ENCODE measurements at regions not wholly inside any gene's neighbourhood (a gene's known extent, or its start where the extent isn't known, plus 50 kb on each side); places are given as distances from the start of the nearest gene placed in this dataset.
"Not testable (repeated sequence)": the region's sequence is repeated elsewhere in the genome, so short reads cannot be mapped to it uniquely, and the experiment has no call there.

DNA sequence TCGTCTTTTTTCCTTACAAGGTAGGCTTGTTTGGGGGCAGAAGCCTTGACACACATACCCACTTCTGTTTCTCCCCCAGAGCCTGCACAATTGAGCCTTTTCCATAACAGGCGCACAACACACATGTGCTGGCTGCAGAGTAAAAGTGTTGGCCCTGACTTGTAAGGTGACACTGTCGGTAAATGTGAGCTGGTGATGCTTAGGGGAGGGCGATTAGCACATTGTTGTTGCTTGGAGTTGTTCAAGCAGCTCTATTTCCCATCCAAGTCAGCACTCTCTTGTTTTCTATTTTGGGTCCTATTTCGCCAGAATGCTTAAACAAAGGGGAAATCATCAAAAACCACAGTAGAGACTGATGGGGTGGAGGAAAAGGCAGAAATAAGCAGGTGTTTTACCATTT is 51.9 kb upstream of the PTPRJ start:
- TF ChIP-seq CTCF (IDR thresholded peaks at IDR 0.05; ENCODE audit: borderline replicate concordance, control extremely low read depth, extremely low read depth, insufficient read depth, missing control alignments) = no peak
- no peak for DNase-seq (ENCODE audit: low spot score)
- in situ Hi-C loops (cut with MboI; ENCODE audit: low sequenced_read_pairs, unreplicated experiment) = no loop called here

GRCh38 chr11:47924184-47924691 is 56.1 kb upstream of the PTPRJ start:
- in situ Hi-C loops (cut with MboI; ENCODE audit: low sequenced_read_pairs, unreplicated experiment) = no loop called here
- no peak for DNase-seq (ENCODE audit: low spot score)
- TF ChIP-seq CTCF (IDR thresholded peaks at IDR 0.05; ENCODE audit: borderline replicate concordance, control extremely low read depth, extremely low read depth, insufficient read depth, missing control alignments) = no peak

GRCh38 chr11:47923667-47924066 is 56.7 kb upstream of the PTPRJ start:
- no peak for DNase-seq (ENCODE audit: low spot score)
- TF ChIP-seq CTCF (IDR thresholded peaks at IDR 0.05; ENCODE audit: borderline replicate concordance, control extremely low read depth, extremely low read depth, insufficient read depth, missing control alignments) = no peak
- in situ Hi-C loops (cut with MboI; ENCODE audit: low sequenced_read_pairs, unreplicated experiment) = no loop called here

DNA sequence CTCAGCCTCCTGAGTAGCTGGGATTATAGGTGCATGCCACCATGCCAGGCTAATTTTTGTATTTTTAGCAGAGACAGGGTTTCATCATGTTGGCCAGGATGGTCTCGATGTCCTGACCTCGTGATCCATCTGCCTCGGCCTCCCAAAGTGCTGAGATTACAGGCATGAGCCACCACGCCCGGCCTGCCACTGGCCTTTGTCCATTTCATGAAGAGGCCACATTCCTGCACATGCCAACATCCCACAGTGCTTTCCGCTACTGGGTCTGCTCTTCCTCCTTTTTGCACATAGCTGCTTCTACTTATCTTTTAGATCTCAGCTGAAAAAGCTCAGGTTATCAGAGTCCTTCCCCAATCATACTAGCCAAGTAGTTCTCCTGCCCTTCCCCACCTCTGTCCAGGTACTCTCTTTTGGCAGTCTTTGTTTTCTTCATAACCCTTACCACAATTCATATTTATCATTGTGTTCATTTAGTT is 59.2 kb upstream of the PTPRJ start:
- DNase-seq (ENCODE audit: low spot score); in situ Hi-C loops (cut with MboI; ENCODE audit: low sequenced_read_pairs, unreplicated experiment): not testable (repeated sequence)

DNA sequence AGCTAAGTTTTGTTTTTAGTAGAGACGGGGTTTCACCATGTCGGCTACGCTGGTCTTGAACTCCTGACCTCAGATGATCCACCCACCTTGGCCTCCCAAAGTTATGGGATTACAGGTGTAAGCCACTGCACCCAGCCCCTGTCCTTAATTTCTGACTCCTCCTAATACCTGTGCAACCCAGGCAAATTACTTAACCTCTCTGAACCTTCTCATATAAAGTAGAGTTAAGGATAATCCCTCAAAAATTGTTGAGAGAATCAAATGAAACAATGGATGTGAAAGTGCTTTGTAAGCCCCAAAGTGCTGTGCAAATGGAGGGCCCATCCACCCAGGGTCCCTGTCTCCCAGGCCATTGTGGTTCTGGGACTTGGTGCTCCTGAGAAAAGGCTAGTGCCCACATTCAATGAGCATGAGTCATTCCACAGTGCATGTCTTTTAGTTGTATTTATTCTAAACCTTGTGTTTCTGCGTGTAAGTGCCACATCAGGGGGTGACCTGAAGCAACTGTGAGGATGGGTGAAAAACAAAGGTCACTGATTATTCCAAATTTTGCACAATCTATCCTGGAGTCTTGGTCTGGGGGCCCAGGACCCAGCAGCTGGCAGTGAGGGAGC is 61.4 kb upstream of the PTPRJ start:
- no peak for DNase-seq (ENCODE audit: low spot score)
- in situ Hi-C loops (cut with MboI; ENCODE audit: low sequenced_read_pairs, unreplicated experiment) = no loop called here
- TF ChIP-seq CTCF (IDR thresholded peaks at IDR 0.05; ENCODE audit: borderline replicate concordance, control extremely low read depth, extremely low read depth, insufficient read depth, missing control alignments) = no peak

- DNase-seq (ENCODE audit: low spot score) = no peak
- in situ Hi-C loops (cut with MboI; ENCODE audit: low sequenced_read_pairs, unreplicated experiment) = no loop called here
- TF ChIP-seq CTCF (IDR thresholded peaks at IDR 0.05; ENCODE audit: borderline replicate concordance, control extremely low read depth, extremely low read depth, insufficient read depth, missing control alignments) = no peak
These were observed 62.0 kb upstream of the PTPRJ start for GRCh38 chr11:47918370-47918690.

- DNase-seq (ENCODE audit: low spot score) = no peak
- TF ChIP-seq CTCF (IDR thresholded peaks at IDR 0.05; ENCODE audit: borderline replicate concordance, control extremely low read depth, extremely low read depth, insufficient read depth, missing control alignments) = no peak
- in situ Hi-C loops (cut with MboI; ENCODE audit: low sequenced_read_pairs, unreplicated experiment) = no loop called here
These were observed 62.6 kb upstream of the PTPRJ start for GRCh38 chr11:47917599-47918369.
